GM18505 (cell line): ENCODE measurements at regions not wholly inside any gene's neighbourhood (a gene's known extent, or its start where the extent isn't known, plus 50 kb on each side); places are given as distances from the start of the nearest gene placed in this dataset.

ENCODE experiments used
- ATAC-seq: cut with Tn5 transposase; IDR thresholded peaks from one replicate; pipeline ENCODE4 v1.9.1; 2021; ENCODE audit not compliant: unreplicated experiment
- POLR2A ChIP-seq: IDR thresholded peaks from 4 replicates; pipeline ENCODE4 v1.6.1; 2011; ENCODE audit warnings: borderline replicate concordance; ENCODE audit not compliant: insufficient read depth, insufficient read length; ENCODE audit errors: extremely low read depth

DNA sequence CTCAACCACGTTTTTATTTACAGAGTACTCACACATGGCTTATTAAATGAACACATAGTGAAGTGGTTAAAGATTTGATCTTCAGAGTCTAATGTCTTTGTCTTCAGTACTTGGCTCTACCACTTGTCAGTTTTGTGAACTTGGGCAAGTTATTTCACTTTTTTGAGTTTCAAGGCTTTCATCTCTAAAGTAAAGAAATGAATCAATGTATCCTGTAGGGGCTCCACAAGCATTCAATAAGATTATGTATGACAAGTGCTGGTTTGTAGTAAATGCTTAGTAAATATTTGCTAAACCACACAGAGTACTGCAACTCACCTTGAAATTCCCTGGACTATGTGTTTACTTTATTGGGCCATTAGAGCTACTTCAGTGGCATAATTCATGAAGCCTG lies 446.0 kb upstream of the GOT2 start:
- no peak for ATAC-seq
- no peak for TF ChIP-seq POLR2A

DNA sequence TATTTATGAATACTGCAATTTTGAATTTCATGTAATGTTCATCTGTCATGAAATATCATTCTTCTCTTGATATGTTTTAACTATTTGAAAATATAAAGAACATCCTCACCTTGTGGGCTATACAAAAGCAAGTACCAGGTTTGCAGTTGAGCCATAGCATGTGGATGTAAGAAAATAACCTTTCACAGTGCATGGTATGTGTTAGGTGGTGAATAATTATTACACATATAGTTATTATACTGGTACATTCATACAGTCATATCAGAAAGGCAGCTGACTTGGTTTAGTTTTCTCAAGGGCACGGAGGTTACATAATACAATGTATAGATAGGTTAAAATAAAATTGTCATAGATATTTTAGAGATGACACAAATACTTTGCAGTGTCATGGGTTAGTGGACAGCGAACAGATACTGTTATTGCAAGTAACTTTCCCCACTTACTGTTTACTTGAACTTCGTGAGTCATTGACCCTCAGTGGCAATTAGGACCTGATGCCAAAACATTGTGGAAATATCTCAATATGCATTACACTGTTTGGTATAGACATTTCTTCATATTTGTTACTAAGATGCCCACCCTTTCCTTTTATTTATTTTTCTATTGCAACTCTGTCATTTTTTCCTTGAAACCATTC lies 445.4 kb upstream of the GOT2 start:
- TF ChIP-seq POLR2A, result no peak
- ATAC-seq, result no peak

DNA sequence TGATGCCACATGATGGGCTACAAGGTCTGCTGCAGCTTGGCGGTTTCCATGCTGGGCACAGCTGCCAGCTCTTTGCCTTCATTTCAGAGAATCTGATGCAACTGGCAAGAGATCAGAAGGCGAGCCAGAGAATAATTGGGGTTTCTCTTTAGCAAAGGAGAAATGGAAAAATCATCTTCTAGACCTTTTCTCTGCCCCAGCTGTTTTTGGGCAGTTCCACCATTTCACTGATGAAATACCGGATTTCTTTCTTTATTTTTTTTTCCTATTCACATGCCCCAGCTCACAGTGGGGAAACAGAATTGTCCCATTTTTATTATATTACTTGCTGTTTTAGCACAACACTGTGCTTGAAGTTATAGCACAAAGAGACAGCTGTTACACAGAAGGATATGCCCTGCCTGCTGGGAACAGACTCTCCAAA lies 439.3 kb upstream of the GOT2 start:
- TF ChIP-seq POLR2A, result no peak
- ATAC-seq, result no peak

DNA sequence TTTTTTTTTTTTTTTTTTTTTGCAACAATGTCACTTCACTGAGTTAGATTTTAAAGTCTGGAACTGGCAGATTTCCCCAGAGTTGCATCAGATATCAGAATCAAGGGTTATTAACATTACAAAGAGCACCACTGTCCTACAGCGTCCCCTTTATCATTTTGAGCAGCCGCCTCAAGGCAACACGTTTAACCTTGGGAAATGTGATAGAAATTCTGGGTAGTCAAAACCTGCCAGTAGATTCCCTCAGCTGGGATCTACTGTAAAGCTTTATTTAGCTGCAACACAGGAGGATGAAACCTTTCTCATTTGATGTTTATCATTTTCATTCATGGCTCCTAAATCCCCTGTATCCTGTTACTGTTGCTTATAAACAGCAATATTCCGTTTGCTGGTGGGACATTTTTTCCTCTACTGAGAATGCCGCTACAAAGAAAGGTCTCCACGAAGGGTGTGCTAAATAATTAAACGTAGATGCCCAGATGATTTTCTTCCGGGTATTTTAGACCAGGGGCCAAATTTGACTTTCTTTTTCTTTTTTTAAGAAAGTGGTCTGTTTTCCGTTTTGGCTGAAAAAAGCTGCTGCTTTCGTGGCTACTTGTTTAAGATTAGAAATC lies 436.1 kb upstream of the GOT2 start:
- TF ChIP-seq POLR2A, result no peak
- no peak for ATAC-seq

DNA sequence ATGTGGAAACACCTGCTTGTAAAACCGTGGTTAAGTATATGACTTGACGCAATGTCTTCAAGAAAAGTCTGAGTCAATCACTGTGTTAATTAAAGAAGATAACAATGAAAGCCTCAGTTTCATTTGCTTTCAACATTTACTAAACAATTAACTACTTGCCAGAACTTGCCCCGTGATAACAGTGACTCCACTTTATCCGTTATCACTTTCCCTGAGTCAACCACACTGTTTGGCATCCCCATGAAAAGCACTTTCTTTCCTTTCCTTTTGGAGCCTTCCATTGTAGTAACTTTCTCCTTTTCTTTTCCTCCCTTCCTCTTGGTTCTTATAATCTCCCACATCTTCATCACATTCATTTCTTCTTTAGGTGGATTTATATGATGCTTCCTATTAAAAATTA lies 435.1 kb upstream of the GOT2 start:
- ATAC-seq, result no peak
- no peak for TF ChIP-seq POLR2A

DNA sequence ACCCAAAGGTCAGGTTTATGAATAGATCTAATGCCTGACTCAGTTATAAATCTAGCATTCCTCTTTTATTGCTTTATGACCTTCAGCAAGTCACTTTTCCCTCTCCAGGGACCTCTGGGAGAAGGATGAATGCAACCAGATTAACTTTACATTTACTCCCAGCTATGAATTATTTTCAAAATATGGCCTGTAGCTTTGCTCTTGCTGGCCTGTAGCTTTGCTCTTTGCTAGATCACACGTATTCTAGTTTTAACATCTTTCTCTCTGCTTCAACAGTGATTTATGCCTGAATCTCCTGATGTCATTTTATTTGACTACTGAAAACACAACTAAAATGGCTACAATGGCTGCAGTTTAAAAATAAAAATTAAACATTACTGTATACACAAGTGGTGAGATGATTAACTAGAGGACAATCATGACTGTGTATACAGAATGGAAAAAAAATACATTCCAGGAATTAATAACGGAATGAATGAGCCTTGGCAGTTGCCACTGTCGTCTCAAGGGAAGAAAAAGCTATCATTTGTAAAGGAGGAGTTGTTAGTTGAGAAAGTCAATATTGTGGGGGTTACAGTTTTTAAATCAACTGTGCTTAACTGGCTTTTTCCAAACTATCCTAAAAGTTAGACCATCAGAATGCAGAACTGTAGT lies 434.5 kb upstream of the GOT2 start:
- TF ChIP-seq POLR2A, result no peak
- ATAC-seq, result no peak

DNA sequence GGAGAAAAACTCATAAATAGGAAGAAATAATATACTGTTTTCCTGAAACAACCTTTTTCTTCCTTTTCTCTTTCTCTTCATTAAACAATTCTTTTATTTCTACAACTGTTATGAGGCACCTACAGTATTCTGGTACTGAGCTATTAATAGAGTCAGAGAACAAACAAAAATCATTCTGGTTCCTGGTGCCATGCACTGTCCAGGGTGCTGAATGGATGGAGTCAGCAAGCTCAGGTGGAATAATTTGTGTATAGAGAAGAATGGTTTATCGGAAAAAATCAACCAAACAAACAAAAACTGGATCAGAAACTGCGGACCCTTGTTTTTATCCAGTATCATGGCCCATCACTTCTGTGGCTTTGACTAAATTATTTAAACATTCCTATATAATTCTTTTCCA lies 430.3 kb upstream of the GOT2 start:
- no peak for TF ChIP-seq POLR2A
- ATAC-seq, result no peak

DNA sequence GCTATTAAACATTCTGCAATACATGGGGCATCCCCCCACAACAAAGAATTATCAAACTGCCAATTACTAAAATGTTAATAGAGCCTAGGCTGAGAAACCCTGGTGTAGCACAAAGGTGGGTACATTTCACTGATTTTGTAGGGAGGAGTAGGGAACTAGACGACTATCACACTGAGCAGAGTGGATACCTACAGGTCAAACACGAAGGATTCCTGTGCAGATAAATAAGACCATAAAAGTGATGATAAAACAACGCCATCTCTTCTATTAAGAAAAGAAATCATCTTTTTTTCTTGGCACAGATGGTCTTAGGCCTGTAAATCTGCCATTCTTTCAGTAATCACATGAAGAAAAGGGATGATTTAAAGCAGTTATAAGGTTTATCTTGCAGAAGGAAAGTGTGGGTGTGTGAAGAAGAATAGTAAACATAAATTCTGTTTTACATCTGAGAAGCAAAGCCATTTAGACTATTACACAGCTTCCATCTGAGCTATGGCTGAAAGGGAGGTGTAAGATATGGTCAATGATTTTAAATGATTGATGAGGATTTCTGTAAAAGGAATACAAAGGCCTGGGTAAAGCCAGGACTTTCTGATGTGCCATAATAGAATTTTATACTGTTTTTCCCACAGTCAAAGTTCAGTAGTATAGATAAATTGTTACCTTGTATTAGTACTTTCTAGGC lies 429.4 kb upstream of the GOT2 start:
- no peak for ATAC-seq
- no peak for TF ChIP-seq POLR2A

DNA sequence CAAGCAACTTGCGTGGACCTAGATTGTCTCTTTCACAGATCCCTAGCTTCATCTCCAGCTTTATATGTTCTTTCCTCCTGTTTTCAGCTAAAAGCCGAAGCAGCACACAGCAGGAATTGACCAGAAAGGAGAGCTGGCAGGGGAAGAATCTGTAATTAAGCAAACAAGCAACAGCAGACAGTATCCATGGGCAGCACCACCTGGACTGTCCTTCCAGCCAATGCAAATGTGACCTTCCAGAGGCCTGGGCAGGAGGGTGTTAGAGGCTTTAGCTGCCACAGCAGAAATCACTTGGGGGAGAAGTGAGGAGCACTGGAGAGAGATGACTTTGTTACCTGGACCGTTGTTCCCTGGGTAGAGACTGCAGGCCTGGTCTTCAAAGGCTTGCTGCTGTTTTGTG lies 427.6 kb upstream of the GOT2 start:
- no peak for ATAC-seq
- no peak for TF ChIP-seq POLR2A

DNA sequence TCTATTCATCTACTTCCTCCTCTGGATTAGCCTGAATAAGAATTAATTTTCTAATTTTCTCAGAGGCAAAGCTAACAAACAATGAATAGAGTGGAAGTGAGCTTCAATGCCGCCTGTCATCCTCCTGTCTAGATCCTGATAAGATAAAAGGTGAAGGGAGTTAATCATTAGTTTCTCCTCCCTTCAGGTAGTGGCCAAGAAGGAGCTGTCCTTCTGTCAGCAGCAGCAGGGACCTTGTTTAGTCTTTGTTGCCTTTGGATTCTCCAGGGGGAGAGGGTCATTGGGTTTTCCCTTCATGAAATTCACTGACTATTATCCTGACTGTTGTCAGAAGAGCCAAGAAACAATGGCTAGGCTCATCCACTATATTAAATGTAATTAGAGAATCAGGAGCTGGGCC lies 420.2 kb upstream of the GOT2 start:
- no peak for ATAC-seq
- no peak for TF ChIP-seq POLR2A

DNA sequence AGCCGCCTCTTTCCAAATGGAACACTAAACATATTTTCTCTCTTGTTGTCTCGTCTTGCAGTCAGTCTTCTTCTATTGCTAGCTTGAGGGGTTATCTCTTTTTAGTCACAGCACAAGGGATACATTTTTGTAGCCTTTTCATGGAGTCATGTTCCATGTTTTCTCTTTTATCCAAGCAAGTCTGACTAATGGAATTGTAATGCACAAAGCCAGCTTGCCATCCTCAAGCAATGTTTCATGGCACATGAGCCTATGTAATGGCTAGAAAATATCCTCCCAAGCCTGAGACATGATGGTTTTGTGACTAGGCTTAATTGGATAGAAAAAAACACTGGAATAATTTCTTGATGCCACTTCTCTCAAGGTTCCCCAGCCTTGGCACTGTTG lies 414.6 kb upstream of the GOT2 start:
- no peak for ATAC-seq
- TF ChIP-seq POLR2A, result no peak

DNA sequence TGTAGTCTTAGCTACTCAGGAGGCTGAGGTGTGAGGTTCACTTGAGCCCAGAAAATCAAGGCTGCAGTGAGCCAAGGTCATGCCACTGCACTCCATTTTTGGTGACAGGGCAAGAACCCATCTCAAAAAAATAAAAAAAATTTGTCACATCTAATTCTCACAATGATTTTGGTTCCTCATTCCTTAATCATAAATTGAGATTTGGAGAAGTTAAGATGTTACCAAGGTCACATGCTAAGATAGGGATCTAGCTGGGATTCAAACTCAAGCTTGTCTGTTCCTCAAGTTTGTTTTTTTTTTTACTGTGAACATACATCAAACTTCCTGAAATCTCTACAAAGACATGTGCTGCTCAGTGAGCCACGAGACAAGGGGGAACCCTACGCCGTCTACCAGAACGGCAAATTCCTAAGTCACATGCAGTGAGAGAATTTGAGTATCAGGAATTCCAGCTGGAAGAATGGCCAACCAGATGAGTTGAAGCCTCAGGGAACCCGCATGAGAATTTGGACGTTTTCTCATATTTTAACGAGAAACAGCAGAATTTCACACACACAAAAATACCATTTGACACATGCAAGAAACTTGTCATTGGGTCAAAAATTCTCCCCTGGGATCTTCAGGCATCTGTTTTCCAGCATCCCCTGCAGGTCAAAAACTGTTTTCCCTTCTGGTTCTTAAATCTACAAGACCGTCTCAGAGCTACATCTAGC lies 414.1 kb upstream of the GOT2 start:
- no peak for TF ChIP-seq POLR2A
- no peak for ATAC-seq

DNA sequence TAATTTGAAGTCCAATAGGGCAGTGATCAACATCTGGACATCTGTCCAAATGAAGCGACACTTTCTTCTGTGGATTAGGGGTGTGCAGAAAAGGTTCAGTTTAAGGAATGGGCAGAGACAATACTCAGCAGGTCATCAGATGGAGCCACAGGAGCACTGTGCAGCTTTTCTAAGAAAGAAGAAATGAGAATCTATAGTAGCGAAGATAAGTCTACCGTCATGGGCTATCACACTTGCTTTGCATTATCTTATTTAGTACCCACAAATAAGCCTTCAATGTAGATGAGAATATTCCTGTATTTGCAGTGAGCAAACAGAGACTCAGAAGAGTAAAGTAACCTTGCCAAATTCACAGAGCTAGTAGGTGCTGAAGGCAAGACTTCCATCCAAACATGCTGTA lies 412.0 kb upstream of the GOT2 start:
- no peak for ATAC-seq
- no peak for TF ChIP-seq POLR2A
